Adrenal gland (tissue), 9 donors: ENCODE measurements at regions not wholly inside any gene's neighbourhood (a gene's known extent, or its start where the extent isn't known, plus 50 kb on each side); places are given as distances from the start of the nearest gene placed in this dataset.

ENCODE experiments used
- DNase-seq, 7 donors: peaks; one replicate each; pipeline ENCODE4 v3.0.0-alpha.2; 2019 to 2020
- H3K27ac ChIP-seq, 5 donors: fragments of 200-600 bp; sonication (generic) in 4 of 5; 1 replicate in 3 of 5; 2 replicates in 2 of 5; pipeline versions ENCODE4 v1.5.1 to v1.8.0; 2016 to 2020; ENCODE audit warnings: mild to moderate bottlenecking in 1 of 5
- H3K27me3 ChIP-seq: fragments of 200-600 bp; 2 replicates; pipeline ENCODE4 v1.8.0; 2021
- H3K36me3 ChIP-seq, 2 donors: fragments of 200-600 bp; replicated peaks in 1 of 2; 1 replicate in 1 of 2; 2 replicates in 1 of 2; pipeline versions ENCODE4 v1.5.1 to v1.8.0; 2018 to 2022
- H3K4me1 ChIP-seq, 2 donors: fragments of 200-600 bp; replicated peaks in 1 of 2; 1 replicate in 1 of 2; 2 replicates in 1 of 2; pipeline versions ENCODE4 v1.5.1 to v1.8.0; 2018 to 2021
- H3K4me3 ChIP-seq, 4 donors: fragments of 200-600 bp; sonication (generic) in 3 of 4; one replicate each; pipeline ENCODE4 v1.5.1; 2016 to 2018
- H3K9me3 ChIP-seq, 3 donors: fragments of 200-600 bp; sonication (generic) in 1 of 3; replicated peaks in 1 of 3; 1 replicate in 2 of 3; 2 replicates in 1 of 3; pipeline versions ENCODE4 v1.5.1 to v1.8.0; 2016 to 2021
- POLR2A ChIP-seq, 2 donors: fragments of 450-650 bp; IDR thresholded peaks; one replicate each; pipeline ENCODE4 v1.6.1; 2017; ENCODE audit warnings: antibody characterized with exemption in 2 of 2, mild to moderate bottlenecking in 2 of 2, moderate library complexity in 1 of 2
- WGBS, 4 donors: extraction: QIAGEN DNeasy Blood & Tissue Kit in 2 of 4; methylation state at CpG; one replicate each; pipeline versions ENCODE4 v1.1.5 to v1.1.7; 2013 to 2017; 5-methylcytosine and 5-hydroxymethylcytosine counted together
- intact Hi-C, 2 donors: fragments of 100-400 bp; cut with DNase I; formaldehyde crosslinking; loops; one replicate each; pipeline versions ENCODE4 v1.14.1 to v1.15.0; 2022 to 2023
- TF ChIP-seq, protein P1 (sequence below), 6 experiments: fragments of 450-650 bp in 4 of 6; fragments of 200-600 bp in 2 of 6; sonication (generic) in 1 of 6; IDR thresholded peaks; 1 replicate in 5 of 6; 2 replicates in 1 of 6; pipeline versions ENCODE4 v1.5.1 to v1.8.0; 2016 to 2021; ENCODE audit warnings: antibody characterized with exemption in 6 of 6, mild to moderate bottlenecking in 2 of 6, moderate library complexity in 1 of 6
- donor health status: healthy with polysubstance abuse.
- donor health status: Bipolar disorder and iron deficiency.
- donor health status: DM: yes; HTN: yes; CAD: no.
- donor health status: DM: no; HTN: no; CAD: no.
- donor health status: DM: no; HTN: no; CAD: no.

DNA sequence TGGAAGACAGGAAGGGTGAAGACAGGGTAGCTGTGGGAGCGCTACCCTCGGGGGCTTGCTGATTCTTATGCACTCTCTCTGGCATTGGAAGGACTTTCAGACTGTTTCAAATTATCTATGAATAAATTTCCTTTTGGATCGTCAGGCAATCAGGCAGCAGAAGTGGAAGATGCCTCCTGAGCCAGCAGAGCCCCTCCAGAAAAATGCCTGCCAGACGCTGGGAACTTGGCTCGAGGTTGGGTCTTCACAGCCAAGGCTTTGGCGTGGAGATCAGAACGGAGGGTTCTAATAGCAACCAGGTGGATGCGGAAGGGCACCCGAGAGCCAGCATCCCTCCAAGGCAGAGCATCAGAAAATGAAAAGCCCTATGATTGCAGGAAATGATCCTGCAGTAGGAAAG is 119.2 kb upstream of the RFLNA start:
- WGBS, 4 donors: 57 to 73% (median 69%) methylated on average over 9 of the region's 9 CpGs
- Histone ChIP-seq H3K9me3 (no peaks in the 10 kb centered on the region), H3K36me3 (no peaks in the 10 kb centered on the region), H3K4me1 (peaks cover 0 to 5% of the 10 kb centered on the region in 2 donors), H3K27me3 (no peaks in the 10 kb centered on the region), H3K27ac (peak overlapping the region in 1 of 5 donors; percentile 30), H3K4me3 (no peak overlapping the region)
- no peak for TF ChIP-seq POLR2A (IDR thresholded peaks at IDR 0.05)
- intact Hi-C loops: no loop called here
- DNase-seq: no peak

DNA sequence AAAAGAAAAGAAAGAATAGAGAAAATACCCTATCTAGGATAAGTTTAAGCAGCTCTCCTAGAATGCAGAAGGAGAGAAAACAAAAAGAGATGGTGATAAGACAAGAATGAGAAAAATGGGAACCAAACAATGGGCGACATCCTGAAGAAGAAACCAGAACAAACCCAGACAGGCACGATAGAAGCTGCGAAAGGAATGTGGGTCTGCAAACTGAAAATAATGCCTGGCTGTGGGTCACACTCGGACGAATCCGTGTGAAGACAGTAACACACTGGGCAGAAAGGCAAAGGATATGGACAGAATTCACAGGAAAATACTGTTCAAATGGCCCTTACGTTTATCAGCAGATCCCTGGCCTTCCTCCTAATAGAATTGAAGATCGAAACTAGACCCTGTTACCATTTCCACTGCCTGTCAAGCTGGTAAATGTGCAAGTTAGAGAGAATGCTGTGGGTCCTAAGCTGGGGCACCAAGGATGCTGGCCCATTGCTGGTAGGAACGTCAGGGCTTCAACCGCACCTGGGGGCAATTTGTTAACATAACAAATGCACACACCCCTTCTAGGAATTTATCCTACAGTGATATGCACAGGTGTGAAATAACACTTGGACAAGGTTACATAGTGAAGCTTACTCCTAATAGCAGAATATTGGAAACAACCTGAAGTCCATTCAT is 117.5 kb upstream of the RFLNA start:
- no peaks in the 10 kb centered on the region for H3K9me3 ChIP-seq
- H3K4me3 ChIP-seq: no peak overlapping the region
- no peaks in the 10 kb centered on the region for H3K27me3 ChIP-seq
- no peaks in the 10 kb centered on the region for H3K36me3 ChIP-seq
- H3K4me1 ChIP-seq: peaks cover 0 to 5% of the 10 kb centered on the region in 2 donors
- no peak for DNase-seq
- no peak overlapping the region for H3K27ac ChIP-seq
- TF ChIP-seq, protein P1, sequence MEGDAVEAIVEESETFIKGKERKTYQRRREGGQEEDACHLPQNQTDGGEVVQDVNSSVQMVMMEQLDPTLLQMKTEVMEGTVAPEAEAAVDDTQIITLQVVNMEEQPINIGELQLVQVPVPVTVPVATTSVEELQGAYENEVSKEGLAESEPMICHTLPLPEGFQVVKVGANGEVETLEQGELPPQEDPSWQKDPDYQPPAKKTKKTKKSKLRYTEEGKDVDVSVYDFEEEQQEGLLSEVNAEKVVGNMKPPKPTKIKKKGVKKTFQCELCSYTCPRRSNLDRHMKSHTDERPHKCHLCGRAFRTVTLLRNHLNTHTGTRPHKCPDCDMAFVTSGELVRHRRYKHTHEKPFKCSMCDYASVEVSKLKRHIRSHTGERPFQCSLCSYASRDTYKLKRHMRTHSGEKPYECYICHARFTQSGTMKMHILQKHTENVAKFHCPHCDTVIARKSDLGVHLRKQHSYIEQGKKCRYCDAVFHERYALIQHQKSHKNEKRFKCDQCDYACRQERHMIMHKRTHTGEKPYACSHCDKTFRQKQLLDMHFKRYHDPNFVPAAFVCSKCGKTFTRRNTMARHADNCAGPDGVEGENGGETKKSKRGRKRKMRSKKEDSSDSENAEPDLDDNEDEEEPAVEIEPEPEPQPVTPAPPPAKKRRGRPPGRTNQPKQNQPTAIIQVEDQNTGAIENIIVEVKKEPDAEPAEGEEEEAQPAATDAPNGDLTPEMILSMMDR (IDR thresholded peaks at IDR 0.05): no peak
- no peak for TF ChIP-seq POLR2A (IDR thresholded peaks at IDR 0.05)
- WGBS, 4 donors: 88 to 93% (median 90%) methylated on average over 10 of the region's 10 CpGs
- intact Hi-C loops: no loop called here

DNA sequence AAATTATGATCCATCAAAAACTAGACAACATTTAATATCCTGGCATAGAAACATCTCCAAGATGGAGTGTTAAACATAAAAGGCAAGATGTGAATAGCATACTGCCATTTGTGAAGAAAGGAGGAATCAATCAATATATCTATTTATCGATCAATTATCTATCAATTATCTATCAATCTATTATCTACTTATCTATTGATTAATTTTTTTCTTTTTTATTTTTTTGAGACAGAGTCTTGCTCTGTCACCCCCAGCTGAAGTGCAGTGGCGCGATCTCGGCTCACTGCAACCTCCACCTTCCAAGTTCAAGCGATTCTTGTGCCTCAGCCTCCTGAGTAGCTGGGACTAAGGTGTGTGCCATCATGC is 117.0 kb upstream of the RFLNA start:
- no peaks in the 10 kb centered on the region for H3K36me3 ChIP-seq
- H3K27me3 ChIP-seq: no peaks in the 10 kb centered on the region
- no peak for DNase-seq
- no peaks in the 10 kb centered on the region for H3K9me3 ChIP-seq
- no peak for TF ChIP-seq POLR2A (IDR thresholded peaks at IDR 0.05)
- TF ChIP-seq, protein P1 (IDR thresholded peaks at IDR 0.05): no peak
- no peak overlapping the region for H3K27ac ChIP-seq
- no peak overlapping the region for H3K4me3 ChIP-seq
- H3K4me1 ChIP-seq: peaks cover 0 to 5% of the 10 kb centered on the region in 2 donors
- WGBS, 4 donors: 93 to 99% (median 98%) methylated on average over 5 of the region's 5 CpGs
- intact Hi-C loops: no loop called here

DNA sequence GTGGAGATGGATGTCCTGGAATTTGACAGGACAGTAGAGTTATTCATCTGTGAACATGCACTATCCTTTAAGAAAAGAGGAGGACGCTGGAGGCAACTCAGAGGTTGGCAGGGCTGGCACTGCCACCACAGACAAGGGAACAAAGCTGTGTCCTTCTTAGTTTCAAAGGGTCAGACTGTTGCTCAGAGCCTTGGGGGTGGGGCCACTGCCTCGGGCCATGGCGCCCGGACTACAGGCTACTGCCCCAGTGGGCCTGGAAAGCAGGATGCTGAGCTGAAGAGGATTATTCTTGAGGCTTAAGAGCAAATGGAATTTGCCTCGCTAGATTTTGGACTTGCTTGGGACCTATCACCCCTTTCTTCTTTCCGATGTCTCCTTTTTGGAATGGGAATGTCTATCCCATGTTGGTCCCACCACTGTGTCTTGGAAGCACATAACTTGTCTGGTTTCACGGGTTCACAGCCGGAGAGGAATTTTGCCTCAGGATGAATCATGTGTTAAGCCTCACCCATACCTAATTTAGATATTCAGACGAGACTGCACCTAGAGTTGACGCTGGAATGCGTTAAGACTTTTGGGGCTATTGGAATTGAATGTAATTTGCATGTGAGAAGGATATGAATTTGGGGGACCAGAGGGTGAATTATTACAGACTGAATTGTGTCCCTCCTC is 114.8 kb upstream of the RFLNA start:
- DNase-seq: no peak
- Histone ChIP-seq H3K9me3 (no peaks in the 10 kb centered on the region), H3K4me3 (no peak overlapping the region), H3K27me3 (no peaks in the 10 kb centered on the region), H3K36me3 (no peaks in the 10 kb centered on the region), H3K27ac (no peak overlapping the region), H3K4me1 (no peaks in the 10 kb centered on the region)
- WGBS, 4 donors: 82 to 91% (median 88%) methylated on average over 7 to 11 of the region's 11 CpGs
- intact Hi-C loops: no loop called here
- TF ChIP-seq, protein P1 (IDR thresholded peaks at IDR 0.05): no peak
- no peak for TF ChIP-seq POLR2A (IDR thresholded peaks at IDR 0.05)

DNA sequence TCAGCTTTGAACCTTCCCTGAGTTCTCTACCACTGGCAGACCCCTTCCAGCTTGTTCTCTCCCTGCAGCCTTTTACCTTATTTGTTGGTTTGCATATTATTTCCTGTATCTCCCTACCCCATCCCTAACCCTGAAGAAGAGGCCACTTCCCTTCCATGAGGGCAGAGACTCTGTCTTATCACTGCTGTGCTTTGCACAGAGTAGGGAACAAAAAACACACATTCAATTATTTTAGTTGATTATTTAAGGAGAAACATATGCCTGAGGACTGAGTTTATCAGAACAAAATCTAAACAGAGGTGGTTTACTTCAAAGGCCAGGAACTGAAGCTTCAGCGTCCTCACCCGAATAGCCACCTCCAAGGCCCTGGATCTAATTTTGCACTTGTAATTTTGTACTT is 111.7 kb upstream of the RFLNA start:
- Histone ChIP-seq H3K27ac (no peak overlapping the region), H3K36me3 (no peaks in the 10 kb centered on the region), H3K9me3 (no peaks in the 10 kb centered on the region), H3K4me3 (no peak overlapping the region), H3K4me1 (no peaks in the 10 kb centered on the region), H3K27me3 (no peaks in the 10 kb centered on the region)
- no peak for TF ChIP-seq POLR2A (IDR thresholded peaks at IDR 0.05)
- TF ChIP-seq, protein P1 (IDR thresholded peaks at IDR 0.05): no peak
- no peak for DNase-seq
- WGBS, 4 donors: 39 to 84% (median 69%) methylated on average over 2 of the region's 2 CpGs
- intact Hi-C loops: no loop called here
